ENCODE measurements at regions not wholly inside any gene's neighbourhood (a gene's known extent, or its start where the extent isn't known, plus 50 kb on each side); places are given as distances from the start of the nearest gene placed in this dataset.

DNA sequence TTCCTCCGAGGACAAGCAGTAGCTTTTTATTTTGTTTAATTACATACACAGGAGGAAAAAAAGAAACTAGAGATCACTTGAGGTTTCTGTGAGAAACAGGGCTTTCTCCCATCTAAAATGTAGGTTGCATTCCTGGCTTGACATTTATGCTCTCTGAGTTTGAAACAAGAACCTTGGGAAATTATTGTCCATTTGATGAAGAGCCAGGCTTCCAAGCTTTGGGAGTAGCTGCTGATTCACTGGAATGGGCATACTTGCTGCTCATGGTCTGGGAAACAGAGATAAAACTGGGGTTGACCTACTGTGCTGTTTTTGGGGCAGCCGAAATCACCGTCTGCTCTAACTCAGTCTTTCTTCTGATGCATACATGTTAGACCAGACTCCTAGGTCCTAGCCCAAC, 165.4 kb downstream of the MIS18A start:
- H3K9me1 ChIP-seq (ENCODE audit: control insufficient read depth, insufficient read depth, low read length), result no peaks in the 10 kb centered on the region
- no peaks in the 10 kb centered on the region for H3K36me3 ChIP-seq (ENCODE audit: control insufficient read depth, insufficient read depth, low read length)
- peaks cover 4 to 11% of the 10 kb centered on the region in 2 experiments; a peak in 4 of 5 replicates for H3K27me3 ChIP-seq (ENCODE audit: control insufficient read depth in 2 of 2, insufficient read depth in 2 of 2, low read length in 2 of 2)
- H2AFZ ChIP-seq (ENCODE audit: low read depth, low read length), result no peak overlapping the region
- no peaks in the 10 kb centered on the region for H3K79me2 ChIP-seq (ENCODE audit: control insufficient read depth, insufficient read depth, low read length)
- no peaks in the 10 kb centered on the region for H3K4me1 ChIP-seq (replicated peaks in 1 of 2; ENCODE audit: control insufficient read depth in 2 of 2, insufficient read depth in 2 of 2, low read length in 2 of 2)
- ChIA-PET CTCF (ENCODE audit: low intra/inter-chr PET ratio) (no interaction called here), POLR2A (no interaction called here)
- WGBS (ENCODE audit: insufficient coverage, low coverage, missing lambda C conversion rate), result 0% methylated on average over 3 of the region's 3 CpGs
- intact Hi-C loops (cut with micrococcal nuclease), result no loop called here
- H3K27ac ChIP-seq (ENCODE audit: extremely low read depth, low read depth, low read length), result no peak overlapping the region
- no peak for DNase-seq (ENCODE audit: extremely low read depth in 1 of 4, low spot score in 3 of 4)
- TF ChIP-seq ZNF140 (CRISPR knock-in tag; IDR thresholded peaks at IDR 0.05) (no peak), BCL6 (CRISPR knock-in tag; IDR thresholded peaks at IDR 0.05) (no peak), MCM2 (IDR thresholded peaks at IDR 0.05; ENCODE audit: low read depth) (no peak), PCBP1 (IDR thresholded peaks at IDR 0.05; ENCODE audit: low read depth, low read length, poor library complexity, severe bottlenecking) (no peak), DDX20 (tag; IDR thresholded peaks at IDR 0.05; ENCODE audit: low read depth) (no peak), ASH1L (IDR thresholded peaks at IDR 0.05; ENCODE audit: borderline replicate concordance, low read depth, partially characterized antibody) (no peak), ZNF644 (tag; IDR thresholded peaks at IDR 0.05; ENCODE audit: low read depth) (no peak)
- TF ChIP-seq, protein P1, sequence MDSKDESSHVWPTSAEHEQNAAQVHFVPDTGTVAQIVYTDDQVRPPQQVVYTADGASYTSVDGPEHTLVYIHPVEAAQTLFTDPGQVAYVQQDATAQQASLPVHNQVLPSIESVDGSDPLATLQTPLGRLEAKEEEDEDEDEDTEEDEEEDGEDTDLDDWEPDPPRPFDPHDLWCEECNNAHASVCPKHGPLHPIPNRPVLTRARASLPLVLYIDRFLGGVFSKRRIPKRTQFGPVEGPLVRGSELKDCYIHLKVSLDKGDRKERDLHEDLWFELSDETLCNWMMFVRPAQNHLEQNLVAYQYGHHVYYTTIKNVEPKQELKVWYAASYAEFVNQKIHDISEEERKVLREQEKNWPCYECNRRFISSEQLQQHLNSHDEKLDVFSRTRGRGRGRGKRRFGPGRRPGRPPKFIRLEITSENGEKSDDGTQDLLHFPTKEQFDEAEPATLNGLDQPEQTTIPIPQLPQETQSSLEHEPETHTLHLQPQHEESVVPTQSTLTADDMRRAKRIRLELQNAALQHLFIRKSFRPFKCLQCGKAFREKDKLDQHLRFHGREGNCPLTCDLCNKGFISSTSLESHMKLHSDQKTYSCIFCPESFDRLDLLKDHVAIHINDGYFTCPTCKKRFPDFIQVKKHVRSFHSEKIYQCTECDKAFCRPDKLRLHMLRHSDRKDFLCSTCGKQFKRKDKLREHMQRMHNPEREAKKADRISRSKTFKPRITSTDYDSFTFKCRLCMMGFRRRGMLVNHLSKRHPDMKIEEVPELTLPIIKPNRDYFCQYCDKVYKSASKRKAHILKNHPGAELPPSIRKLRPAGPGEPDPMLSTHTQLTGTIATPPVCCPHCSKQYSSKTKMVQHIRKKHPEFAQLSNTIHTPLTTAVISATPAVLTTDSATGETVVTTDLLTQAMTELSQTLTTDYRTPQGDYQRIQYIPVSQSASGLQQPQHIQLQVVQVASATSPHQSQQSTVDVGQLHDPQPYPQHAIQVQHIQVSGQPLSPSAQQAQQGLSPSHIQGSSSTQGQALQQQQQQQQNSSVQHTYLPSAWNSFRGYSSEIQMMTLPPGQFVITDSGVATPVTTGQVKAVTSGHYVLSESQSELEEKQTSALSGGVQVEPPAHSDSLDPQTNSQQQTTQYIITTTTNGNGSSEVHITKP (IDR thresholded peaks at IDR 0.05; ENCODE audit: partially characterized antibody), result no peak
- no peak for ATAC-seq
- in situ Hi-C loops (cut with MboI), result no loop called here
- H3K9me3 ChIP-seq (replicated peaks; ENCODE audit: control insufficient read depth, insufficient read depth, low read depth, low read length), result no peaks in the 10 kb centered on the region
- FAIRE-seq, result no peak
- H3K4me2 ChIP-seq (ENCODE audit: insufficient read depth, low read length), result no peak overlapping the region
- no peak overlapping the region for H3K4me3 ChIP-seq
- H4K20me1 ChIP-seq (replicated peaks; ENCODE audit: control insufficient read depth, insufficient read depth, low read length), result no peaks in the 10 kb centered on the region
- no TSS peak for BruUV-seq (replicated peaks)
- no peak overlapping the region for H3K9ac ChIP-seq (ENCODE audit: insufficient read depth in 1 of 2, low read depth in 2 of 2, low read length in 2 of 2)
